ENCODE measurements at regions not wholly inside any gene's neighbourhood (a gene's known extent, or its start where the extent isn't known, plus 50 kb on each side); places are given as distances from the start of the nearest gene placed in this dataset.
"Not testable (repeated sequence)": the region's sequence is repeated elsewhere in the genome, so short reads cannot be mapped to it uniquely, and the experiment has no call there.

GRCh38 chr6:133811557-133811956, 77.4 kb upstream of the TCF21 start:
- Histone ChIP-seq H3K4me2 (ENCODE audit: low read length) (no peak overlapping the region), H3K27me3 (ENCODE audit: insufficient read depth, low read length) (no peaks in the 10 kb centered on the region), H3K4me3 (ENCODE audit: insufficient read depth, low read depth, low read length) (no peak overlapping the region), H3K9ac (ENCODE audit: low read length) (no peak overlapping the region), H3K36me3 (ENCODE audit: insufficient read depth, low read length) (no peaks in the 10 kb centered on the region), H3K4me1 (ENCODE audit: insufficient read depth, low read length) (peaks cover 11% of the 10 kb centered on the region), H2AFZ (ENCODE audit: low read depth, low read length) (no peak overlapping the region), H3K9me3 (ENCODE audit: insufficient read depth, low read depth, low read length) (no peaks in the 10 kb centered on the region), H4K20me1 (ENCODE audit: insufficient read depth, low read length) (no peaks in the 10 kb centered on the region), H3K27ac (ENCODE audit: low read depth, low read length) (no peak overlapping the region), H3K79me2 (ENCODE audit: insufficient read depth, low read length) (no peaks in the 10 kb centered on the region)
- Mint-ChIP-seq H3K4me1 (ENCODE audit: low read depth, unreplicated experiment) (no peaks in the 10 kb centered on the region), H3K27ac (ENCODE audit: unreplicated experiment) (no peak overlapping the region), H3K27me3 (ENCODE audit: low read depth, unreplicated experiment) (no peaks in the 10 kb centered on the region), H3K9me3 (ENCODE audit: unreplicated experiment) (peaks cover 7% of the 10 kb centered on the region), H3K36me3 (ENCODE audit: low read depth, unreplicated experiment) (no peaks in the 10 kb centered on the region), H3K4me3 (ENCODE audit: unreplicated experiment) (no peak overlapping the region)
- TF ChIP-seq CTCF (IDR thresholded peaks at IDR 0.05; ENCODE audit: insufficient read depth, low read depth, low read length) (no peak), EZH2 (IDR thresholded peaks at IDR 0.05; ENCODE audit: insufficient read depth, low read length) (no peak)
- no peak for DNase-seq (ENCODE audit: low read depth)
- FAIRE-seq: no peak

- H2AFZ ChIP-seq (ENCODE audit: low read depth, low read length); H3K9ac ChIP-seq (ENCODE audit: low read length); H3K9me3 ChIP-seq (ENCODE audit: insufficient read depth, low read depth, low read length); H4K20me1 ChIP-seq (ENCODE audit: insufficient read depth, low read length); H3K4me3 ChIP-seq (ENCODE audit: insufficient read depth, low read depth, low read length); H3K27me3 Mint-ChIP-seq (ENCODE audit: low read depth, unreplicated experiment); H3K27ac Mint-ChIP-seq (ENCODE audit: unreplicated experiment); H3K36me3 ChIP-seq (ENCODE audit: insufficient read depth, low read length); DNase-seq (ENCODE audit: low read depth); FAIRE-seq; H3K4me3 Mint-ChIP-seq (ENCODE audit: unreplicated experiment); H3K27ac ChIP-seq (ENCODE audit: low read depth, low read length); H3K4me1 Mint-ChIP-seq (ENCODE audit: low read depth, unreplicated experiment); H3K27me3 ChIP-seq (ENCODE audit: insufficient read depth, low read length); H3K4me2 ChIP-seq (ENCODE audit: low read length); H3K79me2 ChIP-seq (ENCODE audit: insufficient read depth, low read length); H3K9me3 Mint-ChIP-seq (ENCODE audit: unreplicated experiment); H3K36me3 Mint-ChIP-seq (ENCODE audit: low read depth, unreplicated experiment): not testable (repeated sequence)
- peaks cover 11% of the 10 kb centered on the region for H3K4me1 ChIP-seq (ENCODE audit: insufficient read depth, low read length)
Observed at GRCh38 chr6:133812446-133812845, 76.5 kb upstream of the TCF21 start.

GRCh38 chr6:133814238-133814637, 74.7 kb upstream of the TCF21 start:
- Histone ChIP-seq H3K4me3 (ENCODE audit: insufficient read depth, low read depth, low read length) (no peak overlapping the region), H3K27me3 (ENCODE audit: insufficient read depth, low read length) (no peaks in the 10 kb centered on the region), H3K4me2 (ENCODE audit: low read length) (no peak overlapping the region), H3K9ac (ENCODE audit: low read length) (no peak overlapping the region), H3K4me1 (ENCODE audit: insufficient read depth, low read length) (peaks cover 11% of the 10 kb centered on the region), H4K20me1 (ENCODE audit: insufficient read depth, low read length) (no peaks in the 10 kb centered on the region), H3K79me2 (ENCODE audit: insufficient read depth, low read length) (no peaks in the 10 kb centered on the region), H3K27ac (ENCODE audit: low read depth, low read length) (no peak overlapping the region), H3K36me3 (ENCODE audit: insufficient read depth, low read length) (no peaks in the 10 kb centered on the region), H2AFZ (ENCODE audit: low read depth, low read length) (no peak overlapping the region), H3K9me3 (ENCODE audit: insufficient read depth, low read depth, low read length) (no peaks in the 10 kb centered on the region)
- TF ChIP-seq CTCF (IDR thresholded peaks at IDR 0.05; ENCODE audit: insufficient read depth, low read depth, low read length) (no peak), EZH2 (IDR thresholded peaks at IDR 0.05; ENCODE audit: insufficient read depth, low read length) (no peak)
- H3K27me3 Mint-ChIP-seq (ENCODE audit: low read depth, unreplicated experiment): no peaks in the 10 kb centered on the region
- FAIRE-seq (no peak), DNase-seq (ENCODE audit: low read depth) (no peak)
- no peaks in the 10 kb centered on the region for H3K4me1 Mint-ChIP-seq (ENCODE audit: low read depth, unreplicated experiment)
- no peak overlapping the region for H3K27ac Mint-ChIP-seq (ENCODE audit: unreplicated experiment)
- H3K9me3 Mint-ChIP-seq (ENCODE audit: unreplicated experiment): peaks cover 7% of the 10 kb centered on the region
- H3K4me3 Mint-ChIP-seq (ENCODE audit: unreplicated experiment): no peak overlapping the region
- no peaks in the 10 kb centered on the region for H3K36me3 Mint-ChIP-seq (ENCODE audit: low read depth, unreplicated experiment)
